Upper lobe of left lung (tissue), 6 donors: ENCODE measurements at regions not wholly inside any gene's neighbourhood (a gene's known extent, or its start where the extent isn't known, plus 50 kb on each side); places are given as distances from the start of the nearest gene placed in this dataset.
"Not testable (repeated sequence)": the region's sequence is repeated elsewhere in the genome, so short reads cannot be mapped to it uniquely, and the experiment has no call there.

Experiments used
- ATAC-seq, 2 donors: fragments of 200-7000 bp; cut with Tn5 transposase; one replicate each; pipeline ENCODE4 v1.9.1; 2022; ENCODE audit warnings: mild to moderate bottlenecking in 2 of 2, moderate library complexity in 2 of 2; ENCODE audit not compliant: low FRiP score in 2 of 2
- DNase-seq, 2 donors: peaks; one replicate each; pipeline ENCODE4 v3.0.0-alpha.2; 2019 to 2020
- H3K27ac ChIP-seq, 4 donors: fragments of 200-600 bp; sonication (generic); one replicate each; pipeline ENCODE4 v1.5.1; 2016 to 2019
- H3K27me3 ChIP-seq, 4 donors: fragments of 200-600 bp; sonication (generic); one replicate each; pipeline ENCODE4 v1.5.1; 2017 to 2019
- H3K36me3 ChIP-seq, 4 donors: fragments of 200-600 bp; sonication (generic); one replicate each; pipeline ENCODE4 v1.5.1; 2016 to 2019
- H3K4me1 ChIP-seq, 4 donors: fragments of 200-600 bp; sonication (generic); one replicate each; pipeline ENCODE4 v1.5.1; 2018 to 2019
- H3K4me3 ChIP-seq, 4 donors: fragments of 200-600 bp; sonication (generic); one replicate each; pipeline ENCODE4 v1.5.1; 2017 to 2019; ENCODE audit warnings: mild to moderate bottlenecking in 2 of 4, moderate library complexity in 1 of 4
- H3K9me3 ChIP-seq, 4 donors: fragments of 200-600 bp; sonication (generic); one replicate each; pipeline ENCODE4 v1.5.1; 2018 to 2019
- EP300 ChIP-seq, 4 donors: sonication (generic); formaldehyde crosslinking; IDR thresholded peaks; one replicate each; pipeline ENCODE4 v1.5.1; 2017; ENCODE audit warnings: antibody characterized with exemption in 4 of 4, control low read depth in 2 of 4
- POLR2A ChIP-seq, 4 donors: fragments of 450-650 bp; IDR thresholded peaks; one replicate each; pipeline ENCODE4 v1.5.1; 2016 to 2017; ENCODE audit warnings: antibody characterized with exemption in 4 of 4, mild to moderate bottlenecking in 2 of 4
- POLR2AphosphoS5 ChIP-seq, 2 donors: sonication (generic); formaldehyde crosslinking; IDR thresholded peaks; one replicate each; pipeline ENCODE4 v1.5.1; 2017; ENCODE audit warnings: antibody characterized with exemption in 2 of 2
- WGBS, 2 donors: methylation state at CpG; one replicate each; pipeline ENCODE4 v1.1.5; 2017 to 2018; 5-methylcytosine and 5-hydroxymethylcytosine counted together
- TF ChIP-seq, protein P1 (sequence below), 6 experiments: fragments of 450-650 bp in 4 of 6; fragments of 200-600 bp in 2 of 6; sonication (generic) in 2 of 6; IDR thresholded peaks; one replicate each; pipeline ENCODE4 v1.5.1; 2016 to 2019; ENCODE audit warnings: antibody characterized with exemption in 6 of 6
- donor health status: DM: no; HTN: no; CAD: no; lungs with moderate emphysema.
- donor health status: DM: no; HTN: yes; CAD: no; lungs with severe emphysema.

DNA sequence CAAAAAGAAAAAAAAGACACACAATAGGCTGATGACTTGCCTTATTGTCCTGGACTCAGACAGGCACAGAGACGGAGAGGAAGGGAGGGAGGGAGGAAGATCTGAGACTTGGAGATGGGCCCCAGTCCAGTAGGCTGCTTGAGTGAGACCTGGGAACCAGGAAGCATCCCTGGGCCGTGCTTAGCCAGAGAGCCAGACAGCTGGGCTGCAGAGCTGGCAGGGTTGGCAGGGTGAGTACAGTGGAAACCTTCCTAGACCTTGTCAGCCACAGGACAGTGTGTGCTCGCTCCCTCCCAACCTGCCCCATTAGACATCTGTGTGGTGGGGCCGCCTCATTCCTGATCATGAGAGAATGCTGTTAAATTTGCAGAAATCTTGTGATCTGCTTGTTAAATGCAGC, 107.9 kb upstream of the ALDH1A3 start:
- no peak overlapping the region for H3K4me3 ChIP-seq
- H3K9me3 ChIP-seq: no peaks in the 10 kb centered on the region
- 62 to 66% methylated on average over 4 of the region's 4 CpGs for WGBS, 2 donors
- no peak for TF ChIP-seq EP300 (IDR thresholded peaks at IDR 0.05)
- TF ChIP-seq POLR2AphosphoS5 (IDR thresholded peaks at IDR 0.05): no peak
- TF ChIP-seq, protein P1, sequence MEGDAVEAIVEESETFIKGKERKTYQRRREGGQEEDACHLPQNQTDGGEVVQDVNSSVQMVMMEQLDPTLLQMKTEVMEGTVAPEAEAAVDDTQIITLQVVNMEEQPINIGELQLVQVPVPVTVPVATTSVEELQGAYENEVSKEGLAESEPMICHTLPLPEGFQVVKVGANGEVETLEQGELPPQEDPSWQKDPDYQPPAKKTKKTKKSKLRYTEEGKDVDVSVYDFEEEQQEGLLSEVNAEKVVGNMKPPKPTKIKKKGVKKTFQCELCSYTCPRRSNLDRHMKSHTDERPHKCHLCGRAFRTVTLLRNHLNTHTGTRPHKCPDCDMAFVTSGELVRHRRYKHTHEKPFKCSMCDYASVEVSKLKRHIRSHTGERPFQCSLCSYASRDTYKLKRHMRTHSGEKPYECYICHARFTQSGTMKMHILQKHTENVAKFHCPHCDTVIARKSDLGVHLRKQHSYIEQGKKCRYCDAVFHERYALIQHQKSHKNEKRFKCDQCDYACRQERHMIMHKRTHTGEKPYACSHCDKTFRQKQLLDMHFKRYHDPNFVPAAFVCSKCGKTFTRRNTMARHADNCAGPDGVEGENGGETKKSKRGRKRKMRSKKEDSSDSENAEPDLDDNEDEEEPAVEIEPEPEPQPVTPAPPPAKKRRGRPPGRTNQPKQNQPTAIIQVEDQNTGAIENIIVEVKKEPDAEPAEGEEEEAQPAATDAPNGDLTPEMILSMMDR (IDR thresholded peaks at IDR 0.05): no peak
- no peak for TF ChIP-seq POLR2A (IDR thresholded peaks at IDR 0.05)
- no peaks in the 10 kb centered on the region for H3K27me3 ChIP-seq
- peaks cover 0 to 5% (median 0%) of the 10 kb centered on the region in 4 donors for H3K4me1 ChIP-seq
- H3K27ac ChIP-seq: no peak overlapping the region
- ATAC-seq (peak in 1 of 2 donors; percentile 59), DNase-seq (no peak)
- no peaks in the 10 kb centered on the region for H3K36me3 ChIP-seq

DNA sequence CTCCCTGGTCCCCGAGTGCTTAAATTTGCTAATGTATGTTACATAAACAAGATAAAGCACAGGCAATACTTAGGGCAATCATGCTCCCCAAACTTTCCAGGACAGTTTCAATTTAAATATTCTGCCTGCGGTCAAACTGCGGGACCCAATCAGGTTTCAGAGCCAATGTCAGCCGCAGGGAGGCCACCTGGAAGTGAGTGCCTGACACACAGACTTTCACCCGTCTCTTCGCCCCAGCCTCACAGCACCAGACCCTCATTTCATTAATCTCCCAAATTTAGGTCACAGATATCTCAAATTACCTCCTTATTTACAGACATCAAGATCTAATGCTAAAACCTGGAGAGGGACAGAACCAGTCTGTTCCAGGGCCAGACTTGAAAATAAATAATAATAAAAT, 107.2 kb upstream of the ALDH1A3 start:
- H3K4me1 ChIP-seq: peaks cover 0 to 5% (median 0%) of the 10 kb centered on the region in 4 donors
- H3K4me3 ChIP-seq: no peak overlapping the region
- no peaks in the 10 kb centered on the region for H3K9me3 ChIP-seq
- no peak for TF ChIP-seq POLR2A (IDR thresholded peaks at IDR 0.05)
- TF ChIP-seq EP300 (IDR thresholded peaks at IDR 0.05): no peak
- TF ChIP-seq, protein P1 (IDR thresholded peaks at IDR 0.05): no peak
- no peak for TF ChIP-seq POLR2AphosphoS5 (IDR thresholded peaks at IDR 0.05)
- ATAC-seq (no peak), DNase-seq (no peak)
- H3K36me3 ChIP-seq: no peaks in the 10 kb centered on the region
- H3K27me3 ChIP-seq: no peaks in the 10 kb centered on the region
- H3K27ac ChIP-seq: no peak overlapping the region
- WGBS, 2 donors: 91 to 93% methylated on average over 6 of the region's 6 CpGs

DNA sequence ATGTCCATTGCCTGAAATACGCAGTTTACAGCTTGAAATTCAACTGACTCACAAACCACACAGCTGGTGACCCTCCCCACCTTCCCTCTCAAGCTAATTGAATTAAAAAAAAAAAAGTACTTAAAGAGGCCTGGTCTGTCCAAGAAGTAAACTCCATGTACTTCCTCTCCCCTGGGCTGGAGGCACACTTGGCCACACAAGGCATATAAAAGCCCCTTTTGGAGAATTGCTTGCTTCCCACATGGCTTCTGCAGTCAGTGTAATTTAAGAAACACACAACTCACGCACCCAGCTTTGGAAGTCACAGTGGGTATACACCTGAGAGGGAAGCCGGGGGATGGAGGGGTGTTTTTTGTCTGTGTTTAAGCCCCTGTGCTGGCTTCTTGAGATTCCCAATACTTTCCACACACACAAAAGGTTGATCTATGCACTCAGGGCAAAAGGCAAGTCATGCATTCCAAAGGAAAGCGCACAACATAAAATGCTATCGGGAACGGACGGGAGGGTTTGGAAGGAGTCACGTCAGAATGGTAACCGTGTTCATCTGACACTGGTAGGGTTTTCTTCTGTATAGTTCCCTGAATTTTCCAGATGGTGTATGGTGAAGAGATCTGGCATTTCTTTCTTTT, 106.6 kb upstream of the ALDH1A3 start:
- no peak for TF ChIP-seq POLR2AphosphoS5 (IDR thresholded peaks at IDR 0.05)
- TF ChIP-seq, protein P1 (IDR thresholded peaks at IDR 0.05): no peak
- no peak for TF ChIP-seq EP300 (IDR thresholded peaks at IDR 0.05)
- no peak for TF ChIP-seq POLR2A (IDR thresholded peaks at IDR 0.05)
- no peak overlapping the region for H3K27ac ChIP-seq

DNA sequence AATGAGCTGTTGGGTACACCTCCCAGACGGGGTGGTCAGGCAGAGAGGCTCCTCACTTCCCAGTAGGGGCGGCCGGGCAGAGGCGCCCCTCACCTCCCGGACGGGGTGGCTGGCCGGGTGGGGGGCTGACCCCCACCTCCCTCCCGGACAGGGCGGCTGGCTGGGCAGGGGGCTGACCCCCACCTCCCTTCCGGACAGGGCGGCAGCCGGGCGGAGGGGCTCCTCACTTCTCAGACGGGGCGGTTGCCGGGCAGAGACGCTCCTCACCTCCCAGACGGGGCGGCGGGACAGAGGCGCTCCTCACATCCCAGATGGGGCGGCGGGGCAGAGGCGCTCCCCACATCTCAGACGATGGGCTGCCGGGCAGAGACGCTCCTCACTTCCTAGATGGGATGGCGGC, 105.6 kb upstream of the ALDH1A3 start:
- not testable (repeated sequence) for H3K36me3 ChIP-seq, H3K27me3 ChIP-seq, ATAC-seq, H3K9me3 ChIP-seq, H3K4me3 ChIP-seq, H3K4me1 ChIP-seq, H3K27ac ChIP-seq
- 82 to 98% methylated on average over 3 to 22 of the region's 28 CpGs for WGBS, 2 donors
- peak in 1 of 2 donors; percentile 77 for DNase-seq

More for the DNA sequence above, 106.6 kb upstream of the ALDH1A3 start:
- DNase-seq: no peak
- Histone ChIP-seq H3K4me1 (peaks cover 0 to 5% (median 0%) of the 10 kb centered on the region in 4 donors), H3K9me3 (no peaks in the 10 kb centered on the region), H3K4me3 (no peak overlapping the region), H3K27me3 (no peaks in the 10 kb centered on the region), H3K36me3 (no peaks in the 10 kb centered on the region)
- ATAC-seq: no peak
- WGBS, 2 donors: 91 to 92% methylated on average over 9 of the region's 9 CpGs

DNA sequence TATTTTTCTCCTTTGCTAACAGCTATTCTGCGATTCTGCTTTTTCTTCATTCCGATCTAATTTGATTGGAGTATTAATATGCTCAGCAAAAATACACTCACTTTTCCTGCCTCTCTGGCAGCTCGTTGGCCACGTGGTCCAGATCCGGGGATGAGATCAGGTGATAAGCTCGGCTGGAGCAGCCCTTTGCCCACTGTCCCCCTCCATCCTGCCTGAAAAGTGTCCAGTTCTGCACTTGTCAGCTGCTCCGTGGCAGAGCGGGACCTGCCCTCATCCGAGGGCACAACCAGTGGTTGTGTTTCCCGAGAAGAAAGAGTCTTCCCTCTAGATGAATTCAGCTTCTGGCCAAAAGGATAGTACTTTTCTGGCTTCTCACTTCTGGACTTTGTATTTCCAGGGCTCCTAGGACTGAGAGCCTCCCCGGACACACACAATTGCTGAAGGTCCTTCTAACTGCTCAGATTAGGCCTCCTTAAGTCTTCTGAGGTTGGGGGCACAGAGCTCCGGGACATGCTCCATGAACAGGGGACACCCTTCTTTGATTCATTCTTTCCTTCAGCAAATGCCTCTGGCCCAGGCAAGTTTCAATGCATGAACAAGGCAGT, 103.9 kb upstream of the ALDH1A3 start:
- no peaks in the 10 kb centered on the region for H3K27me3 ChIP-seq
- H3K36me3 ChIP-seq: no peaks in the 10 kb centered on the region
- H3K9me3 ChIP-seq: no peaks in the 10 kb centered on the region
- H3K4me3 ChIP-seq: no peak overlapping the region
- no peak for ATAC-seq
- 89 to 91% methylated on average over 12 of the region's 12 CpGs for WGBS, 2 donors
- TF ChIP-seq EP300 (IDR thresholded peaks at IDR 0.05): no peak
- TF ChIP-seq, protein P1 (IDR thresholded peaks at IDR 0.05): no peak
- no peak for TF ChIP-seq POLR2A (IDR thresholded peaks at IDR 0.05)
- no peak for TF ChIP-seq POLR2AphosphoS5 (IDR thresholded peaks at IDR 0.05)
- peaks cover 0 to 5% (median 0%) of the 10 kb centered on the region in 4 donors for H3K4me1 ChIP-seq
- no peak overlapping the region for H3K27ac ChIP-seq
- DNase-seq: no peak
